RWPE1 (cell line): ENCODE measurements at regions not wholly inside any gene's neighbourhood (a gene's known extent, or its start where the extent isn't known, plus 50 kb on each side); places are given as distances from the start of the nearest gene placed in this dataset.

ENCODE experiments used
- CTCF ChIA-PET: fragments of 350-600 bp; sonication (Branson Sonifier 250); formaldehyde crosslinking; extraction: SDS; loops from one replicate; lab custom pipeline; 2021; lab: Yijun Ruan, JAX
- POLR2A ChIA-PET: fragments of 400-600 bp; formaldehyde crosslinking; extraction: SDS; loops from one replicate; lab custom pipeline; 2020; ENCODE audit warnings: antibody characterized with exemption; ENCODE audit not compliant: low non-redundant PET; lab: Yijun Ruan, JAX
- DNase-seq: peaks from one replicate; pipeline ENCODE4 v3.0.0; 2012; ENCODE audit warnings: low spot score
- H3K27ac ChIP-seq: fragments of 450-650 bp; 2 replicates; pipeline ENCODE4 v1.5.1; 2017
- TF ChIP-seq, protein P1 (sequence below): fragments of 450-650 bp; conservative IDR thresholded peaks from 2 replicates; pipeline ENCODE4 v1.5.1; 2017; ENCODE audit warnings: low read depth, mild to moderate bottlenecking

DNA sequence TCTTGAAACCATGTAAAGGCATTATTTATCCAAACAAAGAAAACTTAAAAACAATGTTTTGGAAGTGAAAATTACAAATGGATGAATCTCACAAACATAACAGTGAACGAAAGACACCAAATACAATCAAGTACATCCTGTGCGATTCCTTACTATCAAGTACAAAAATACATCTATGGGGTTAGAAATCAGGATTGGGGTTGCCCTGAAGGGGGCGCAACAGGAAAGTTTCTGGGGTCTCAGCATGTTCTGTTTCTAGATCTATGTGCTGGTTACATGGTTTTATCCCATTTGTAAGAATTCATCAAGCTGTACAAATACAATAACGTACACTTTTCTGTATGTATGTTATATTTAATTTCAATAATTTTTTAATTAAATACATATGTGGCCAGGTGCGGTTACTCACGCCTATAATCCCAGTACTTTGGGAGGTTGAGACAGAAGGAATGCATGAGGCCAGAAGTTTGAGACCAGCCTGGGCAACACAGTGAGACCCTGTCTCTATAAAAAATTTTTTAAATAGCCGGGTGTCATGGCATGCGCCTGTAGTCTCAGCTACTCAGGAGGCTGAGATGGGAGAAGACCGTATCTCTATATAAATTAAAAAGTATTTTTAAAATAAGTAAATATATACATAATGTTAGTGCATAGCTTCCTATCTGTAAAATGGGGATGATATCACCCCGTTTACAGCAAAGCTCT lies 121.5 kb upstream of the SOD1 start:
- ChIA-PET CTCF (interaction anchor here (0.7 kb wide), 1 partner anchor 14 kb away, joined by 3 read pairs; no protein-coding TSS in a partner anchor), POLR2A (no interaction called here)
- H3K27ac ChIP-seq: no peak overlapping the region
- TF ChIP-seq, protein P1, sequence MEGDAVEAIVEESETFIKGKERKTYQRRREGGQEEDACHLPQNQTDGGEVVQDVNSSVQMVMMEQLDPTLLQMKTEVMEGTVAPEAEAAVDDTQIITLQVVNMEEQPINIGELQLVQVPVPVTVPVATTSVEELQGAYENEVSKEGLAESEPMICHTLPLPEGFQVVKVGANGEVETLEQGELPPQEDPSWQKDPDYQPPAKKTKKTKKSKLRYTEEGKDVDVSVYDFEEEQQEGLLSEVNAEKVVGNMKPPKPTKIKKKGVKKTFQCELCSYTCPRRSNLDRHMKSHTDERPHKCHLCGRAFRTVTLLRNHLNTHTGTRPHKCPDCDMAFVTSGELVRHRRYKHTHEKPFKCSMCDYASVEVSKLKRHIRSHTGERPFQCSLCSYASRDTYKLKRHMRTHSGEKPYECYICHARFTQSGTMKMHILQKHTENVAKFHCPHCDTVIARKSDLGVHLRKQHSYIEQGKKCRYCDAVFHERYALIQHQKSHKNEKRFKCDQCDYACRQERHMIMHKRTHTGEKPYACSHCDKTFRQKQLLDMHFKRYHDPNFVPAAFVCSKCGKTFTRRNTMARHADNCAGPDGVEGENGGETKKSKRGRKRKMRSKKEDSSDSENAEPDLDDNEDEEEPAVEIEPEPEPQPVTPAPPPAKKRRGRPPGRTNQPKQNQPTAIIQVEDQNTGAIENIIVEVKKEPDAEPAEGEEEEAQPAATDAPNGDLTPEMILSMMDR: no peak
- DNase-seq: no peak

DNA sequence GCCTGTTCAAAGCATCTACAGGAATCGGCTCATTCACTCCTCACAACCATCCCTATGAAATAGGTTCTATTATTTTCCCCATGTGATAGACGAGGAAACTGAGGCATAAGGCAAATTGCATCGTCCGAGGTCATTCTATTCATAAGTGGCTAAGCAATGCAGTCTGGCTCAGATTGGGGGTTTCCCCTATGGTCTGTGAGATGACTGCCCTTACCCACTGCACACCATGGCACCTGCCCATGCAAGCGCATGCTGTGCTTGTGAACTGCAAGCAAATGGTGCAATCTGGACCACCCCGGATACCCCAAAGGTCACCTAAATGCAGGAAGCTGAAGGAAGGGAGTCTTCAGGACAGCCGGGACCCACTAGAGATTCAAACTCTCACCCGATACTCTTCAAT lies 123.4 kb upstream of the SOD1 start:
- no peak for DNase-seq
- ChIA-PET POLR2A (no interaction called here), CTCF (no interaction called here)
- no peak overlapping the region for H3K27ac ChIP-seq
- TF ChIP-seq, protein P1: no peak

DNA sequence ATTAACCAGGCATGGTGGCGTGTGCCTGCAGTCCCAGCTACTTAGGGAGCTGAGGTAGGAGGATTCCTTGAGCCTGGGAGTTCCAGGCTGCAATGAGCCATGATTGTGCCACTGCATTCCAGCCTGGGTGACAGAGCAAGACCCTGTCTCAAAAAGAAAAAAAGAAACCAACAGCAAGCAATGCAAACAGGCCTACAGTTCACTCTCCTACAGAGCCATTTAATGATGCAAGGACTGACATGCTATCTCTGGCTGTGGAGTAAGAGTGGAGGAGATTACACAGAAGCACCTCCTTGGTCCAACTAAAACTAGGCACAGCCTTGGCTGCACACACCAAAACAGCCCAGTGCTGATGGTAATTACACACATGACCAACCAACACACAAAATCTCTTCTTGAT lies 127.5 kb upstream of the SOD1 start:
- no peak for DNase-seq
- ChIA-PET CTCF (no interaction called here), POLR2A (no interaction called here)
- H3K27ac ChIP-seq: no peak overlapping the region
- TF ChIP-seq, protein P1: no peak

DNA sequence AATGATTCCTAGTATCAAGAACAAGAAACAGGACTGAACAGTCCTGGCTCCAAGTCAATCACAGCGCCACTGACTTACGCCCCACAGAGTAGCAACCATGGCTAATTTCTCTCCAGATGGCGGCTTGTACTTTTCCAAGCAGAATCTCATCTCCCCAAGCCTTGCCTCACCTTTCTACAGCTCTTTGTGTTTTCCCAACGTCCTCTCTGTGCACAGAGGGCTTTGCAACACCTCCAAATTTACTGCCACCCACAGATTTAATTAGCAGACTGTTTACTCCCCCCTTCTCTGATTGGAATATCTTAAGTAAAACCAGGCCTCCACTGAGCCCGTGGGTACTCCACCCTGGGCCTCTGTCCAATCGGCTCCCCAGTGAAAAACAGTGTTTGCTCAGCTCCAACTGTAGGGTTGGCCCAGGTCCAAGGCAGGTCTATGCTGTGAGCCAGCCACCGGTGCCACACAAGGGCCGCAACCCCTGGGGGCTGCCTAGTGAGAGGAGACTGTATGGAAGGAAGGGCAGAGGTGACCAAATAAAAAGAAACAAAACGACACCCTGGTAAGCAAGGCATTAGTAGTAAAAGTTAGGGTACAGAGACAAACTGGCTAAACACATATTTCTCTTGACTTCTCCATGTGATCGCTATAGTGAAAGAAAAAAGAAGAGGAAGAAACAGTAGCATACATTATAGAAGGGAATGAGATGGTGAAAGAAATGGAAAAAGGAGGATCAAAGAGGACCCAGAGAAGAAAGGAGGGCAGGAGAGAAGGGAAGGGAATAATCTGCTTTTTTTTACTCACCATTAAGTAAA lies 128.4 kb upstream of the SOD1 start:
- TF ChIP-seq, protein P1: no peak
- ChIA-PET POLR2A (no interaction called here), CTCF (interaction anchor here (1.0 kb wide), 1 partner anchor 17 kb away, joined by 3 read pairs; no protein-coding TSS in a partner anchor)
- no peak for DNase-seq
- no peak overlapping the region for H3K27ac ChIP-seq

DNA sequence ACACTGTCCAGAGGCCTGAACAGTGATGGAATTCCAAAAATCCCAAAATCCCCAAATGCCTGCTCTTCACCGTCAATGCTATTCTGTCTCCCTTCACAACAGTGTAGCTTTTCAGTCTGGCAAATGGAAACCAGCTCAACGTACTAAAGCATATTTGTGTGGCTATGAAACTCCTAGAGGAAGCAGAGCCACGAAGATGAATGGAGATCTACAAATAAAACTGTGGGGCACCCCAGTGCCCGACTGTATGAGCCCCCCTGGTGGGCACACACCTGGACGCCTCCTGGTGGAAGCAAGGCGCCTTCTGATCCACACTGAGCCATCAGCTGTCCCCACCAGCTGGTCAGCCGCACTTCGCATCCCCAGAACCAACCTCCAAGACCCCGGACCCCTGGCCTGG lies 129.1 kb upstream of the SOD1 start:
- no peak for DNase-seq
- TF ChIP-seq, protein P1: no peak
- CTCF ChIA-PET: interaction anchor here (1.0 kb wide), 1 partner anchor 18 kb away, joined by 3 read pairs; no protein-coding TSS in a partner anchor
- POLR2A ChIA-PET: no interaction called here
- H3K27ac ChIP-seq: no peak overlapping the region

DNA sequence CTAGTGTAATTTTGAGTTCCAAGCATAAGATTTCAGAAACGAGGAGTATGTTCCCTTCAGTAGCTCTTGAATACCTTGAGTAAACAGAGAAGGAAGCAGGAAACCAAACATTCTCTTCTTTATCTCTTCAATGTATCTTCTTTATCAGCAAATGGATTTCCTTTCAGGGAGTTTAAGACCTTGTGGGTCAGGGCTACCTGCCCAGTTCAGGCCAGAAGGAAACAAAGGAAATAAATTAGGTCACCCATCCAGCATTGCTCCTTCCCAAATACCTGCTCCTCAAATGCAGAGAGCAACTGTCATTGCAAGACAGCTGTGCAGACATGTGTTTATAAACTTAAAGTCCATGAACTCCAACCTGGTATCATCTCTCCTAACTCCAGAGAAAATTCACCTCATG lies 130.1 kb upstream of the SOD1 start:
- ChIA-PET POLR2A (no interaction called here), CTCF (no interaction called here)
- H3K27ac ChIP-seq: no peak overlapping the region
- no peak for DNase-seq
- TF ChIP-seq, protein P1: no peak
